ENCODE measurements at regions not wholly inside any gene's neighbourhood (a gene's known extent, or its start where the extent isn't known, plus 50 kb on each side); places are given as distances from the start of the nearest gene placed in this dataset.

GRCh38 chr13:73324842-73325722 is 266.3 kb downstream of the KLF5 start:
- no peak overlapping the region for H3K9ac ChIP-seq
- no peaks in the 10 kb centered on the region for H3K36me3 ChIP-seq (ENCODE audit: control insufficient read depth, insufficient read depth, low read length)
- no peak overlapping the region for H3K27ac ChIP-seq
- H3K4me3 ChIP-seq (ENCODE audit: low read depth, low read length) = no peak overlapping the region
- no peak overlapping the region for H2AFZ ChIP-seq
- H3K27me3 ChIP-seq (ENCODE audit: control insufficient read depth, insufficient read depth, low read length) = no peaks in the 10 kb centered on the region
- no peaks in the 10 kb centered on the region for H3K79me2 ChIP-seq
- no peak overlapping the region for H3K4me2 ChIP-seq (ENCODE audit: low read length)
- H3K4me1 ChIP-seq = no peaks in the 10 kb centered on the region
- no peak for TF ChIP-seq CTCF (IDR thresholded peaks at IDR 0.05)
- no peaks in the 10 kb centered on the region for H3K9me3 ChIP-seq (ENCODE audit: control insufficient read depth, low read length)

GRCh38 chr13:73323615-73324014 is 264.8 kb downstream of the KLF5 start:
- TF ChIP-seq CTCF (IDR thresholded peaks at IDR 0.05) = no peak

GRCh38 chr13:73321043-73321442 is 262.2 kb downstream of the KLF5 start:
- no peak for TF ChIP-seq CTCF (IDR thresholded peaks at IDR 0.05)
- Histone ChIP-seq H2AFZ (no peak overlapping the region), H3K79me2 (no peaks in the 10 kb centered on the region), H3K4me2 (ENCODE audit: low read length) (no peak overlapping the region), H3K9me3 (ENCODE audit: control insufficient read depth, low read length) (no peaks in the 10 kb centered on the region), H3K36me3 (ENCODE audit: control insufficient read depth, insufficient read depth, low read length) (no peaks in the 10 kb centered on the region), H3K9ac (no peak overlapping the region), H3K27ac (no peak overlapping the region), H3K4me1 (no peaks in the 10 kb centered on the region), H3K4me3 (ENCODE audit: low read depth, low read length) (no peak overlapping the region), H3K27me3 (ENCODE audit: control insufficient read depth, insufficient read depth, low read length) (no peaks in the 10 kb centered on the region)

More at GRCh38 chr13:73323615-73324014, 264.8 kb downstream of the KLF5 start:
- Histone ChIP-seq H3K4me2 (ENCODE audit: low read length) (no peak overlapping the region), H3K27me3 (ENCODE audit: control insufficient read depth, insufficient read depth, low read length) (no peaks in the 10 kb centered on the region), H3K9me3 (ENCODE audit: control insufficient read depth, low read length) (no peaks in the 10 kb centered on the region), H3K79me2 (no peaks in the 10 kb centered on the region), H3K4me1 (no peaks in the 10 kb centered on the region), H3K9ac (no peak overlapping the region), H2AFZ (no peak overlapping the region), H3K27ac (no peak overlapping the region), H3K36me3 (ENCODE audit: control insufficient read depth, insufficient read depth, low read length) (no peaks in the 10 kb centered on the region), H3K4me3 (ENCODE audit: low read depth, low read length) (no peak overlapping the region)

GRCh38 chr13:73317140-73317539 is 258.3 kb downstream of the KLF5 start:
- H3K36me3 ChIP-seq (ENCODE audit: control insufficient read depth, insufficient read depth, low read length) = no peaks in the 10 kb centered on the region
- no peaks in the 10 kb centered on the region for H3K27me3 ChIP-seq (ENCODE audit: control insufficient read depth, insufficient read depth, low read length)
- H3K4me2 ChIP-seq (ENCODE audit: low read length) = no peak overlapping the region
- no peak for TF ChIP-seq CTCF (IDR thresholded peaks at IDR 0.05)
- H2AFZ ChIP-seq = no peak overlapping the region
- H3K27ac ChIP-seq = no peak overlapping the region
- H3K4me1 ChIP-seq = no peaks in the 10 kb centered on the region
- no peak overlapping the region for H3K4me3 ChIP-seq (ENCODE audit: low read depth, low read length)
- no peak overlapping the region for H3K9ac ChIP-seq
- no peaks in the 10 kb centered on the region for H3K79me2 ChIP-seq
- no peaks in the 10 kb centered on the region for H3K9me3 ChIP-seq (ENCODE audit: control insufficient read depth, low read length)

GRCh38 chr13:73310366-73310765 is 251.6 kb downstream of the KLF5 start:
- H3K4me1 ChIP-seq = no peaks in the 10 kb centered on the region
- no peak for TF ChIP-seq CTCF (IDR thresholded peaks at IDR 0.05)
- no peaks in the 10 kb centered on the region for H3K9me3 ChIP-seq (ENCODE audit: control insufficient read depth, low read length)
- no peak overlapping the region for H3K27ac ChIP-seq
- no peak overlapping the region for H3K4me2 ChIP-seq (ENCODE audit: low read length)
- H3K4me3 ChIP-seq (ENCODE audit: low read depth, low read length) = no peak overlapping the region
- no peak overlapping the region for H3K9ac ChIP-seq
- H3K36me3 ChIP-seq (ENCODE audit: control insufficient read depth, insufficient read depth, low read length) = no peaks in the 10 kb centered on the region
- no peaks in the 10 kb centered on the region for H3K79me2 ChIP-seq
- no peak overlapping the region for H2AFZ ChIP-seq
- no peaks in the 10 kb centered on the region for H3K27me3 ChIP-seq (ENCODE audit: control insufficient read depth, insufficient read depth, low read length)
